BJ (cell line): ENCODE measurements at regions not wholly inside any gene's neighbourhood (a gene's known extent, or its start where the extent isn't known, plus 50 kb on each side); places are given as distances from the start of the nearest gene placed in this dataset.

ENCODE experiments used
- CTCF ChIA-PET: fragments of 350-600 bp; formaldehyde crosslinking; extraction: SDS; loops from one replicate; lab custom pipeline; 2021; ENCODE audit warnings: antibody characterized with exemption, inconsistent platforms; lab: Yijun Ruan, JAX
- POLR2A ChIA-PET: fragments of 300-600 bp; sonication (Branson Sonifier 250); formaldehyde crosslinking; extraction: SDS; loops from one replicate; lab custom pipeline; 2021; ENCODE audit warnings: antibody characterized with exemption; lab: Charles Lee
- DNase-seq: peaks from one replicate; pipeline ENCODE4 v3.0.0-alpha.2; 2011; ENCODE audit warnings: low read depth
- H3K27me3 ChIP-seq: 2 replicates; pipeline ENCODE4 v1.6.0; 2011; ENCODE audit warnings: low read length; ENCODE audit not compliant: control insufficient read depth, insufficient read depth
- H3K36me3 ChIP-seq: 2 replicates; pipeline ENCODE4 v1.5.1; 2011; ENCODE audit warnings: low read length; ENCODE audit not compliant: control insufficient read depth, insufficient read depth
- H3K4me3 ChIP-seq: 2 replicates; pipeline ENCODE4 v1.5.1; 2011; ENCODE audit warnings: low read depth, mild to moderate bottlenecking, control low read depth, low read length
- TF ChIP-seq, protein P1 (sequence below): IDR thresholded peaks from 2 replicates; pipeline ENCODE4 v1.5.1; 2011; ENCODE audit warnings: low read depth, mild to moderate bottlenecking, control low read depth, inconsistent platforms, low read length, moderate library complexity; ENCODE audit not compliant: insufficient read depth

DNA sequence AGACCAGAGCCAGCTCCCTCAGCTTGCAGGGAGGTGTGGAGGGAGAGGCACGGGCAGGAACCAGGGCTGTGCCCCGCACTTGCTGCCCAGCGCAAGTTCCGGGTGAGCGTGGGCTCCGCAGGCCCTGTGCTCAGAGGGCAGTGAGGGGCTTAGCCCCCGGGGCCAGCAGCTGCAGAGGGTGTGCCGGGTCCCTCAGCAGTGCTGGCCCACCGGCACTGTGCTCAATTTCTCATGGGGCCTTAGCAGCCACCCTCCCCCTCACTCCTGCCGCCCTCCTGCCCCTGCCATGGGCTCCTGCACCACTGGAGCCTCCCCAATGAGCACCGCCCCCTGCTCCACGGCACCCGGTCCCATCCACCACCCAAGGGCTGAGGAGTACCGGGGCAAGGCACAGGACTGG is 104.6 kb upstream of the SRD5A3 start:
- H3K4me3 ChIP-seq: no peak overlapping the region
- ChIA-PET POLR2A (no interaction called here), CTCF (interaction anchor here (1.7 kb wide), 1 partner anchor 9 kb away, joined by 7 read pairs; no protein-coding TSS in a partner anchor)
- H3K36me3 ChIP-seq: no peaks in the 10 kb centered on the region
- no peaks in the 10 kb centered on the region for H3K27me3 ChIP-seq
- TF ChIP-seq, protein P1, sequence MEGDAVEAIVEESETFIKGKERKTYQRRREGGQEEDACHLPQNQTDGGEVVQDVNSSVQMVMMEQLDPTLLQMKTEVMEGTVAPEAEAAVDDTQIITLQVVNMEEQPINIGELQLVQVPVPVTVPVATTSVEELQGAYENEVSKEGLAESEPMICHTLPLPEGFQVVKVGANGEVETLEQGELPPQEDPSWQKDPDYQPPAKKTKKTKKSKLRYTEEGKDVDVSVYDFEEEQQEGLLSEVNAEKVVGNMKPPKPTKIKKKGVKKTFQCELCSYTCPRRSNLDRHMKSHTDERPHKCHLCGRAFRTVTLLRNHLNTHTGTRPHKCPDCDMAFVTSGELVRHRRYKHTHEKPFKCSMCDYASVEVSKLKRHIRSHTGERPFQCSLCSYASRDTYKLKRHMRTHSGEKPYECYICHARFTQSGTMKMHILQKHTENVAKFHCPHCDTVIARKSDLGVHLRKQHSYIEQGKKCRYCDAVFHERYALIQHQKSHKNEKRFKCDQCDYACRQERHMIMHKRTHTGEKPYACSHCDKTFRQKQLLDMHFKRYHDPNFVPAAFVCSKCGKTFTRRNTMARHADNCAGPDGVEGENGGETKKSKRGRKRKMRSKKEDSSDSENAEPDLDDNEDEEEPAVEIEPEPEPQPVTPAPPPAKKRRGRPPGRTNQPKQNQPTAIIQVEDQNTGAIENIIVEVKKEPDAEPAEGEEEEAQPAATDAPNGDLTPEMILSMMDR: no peak
- DNase-seq: no peak

DNA sequence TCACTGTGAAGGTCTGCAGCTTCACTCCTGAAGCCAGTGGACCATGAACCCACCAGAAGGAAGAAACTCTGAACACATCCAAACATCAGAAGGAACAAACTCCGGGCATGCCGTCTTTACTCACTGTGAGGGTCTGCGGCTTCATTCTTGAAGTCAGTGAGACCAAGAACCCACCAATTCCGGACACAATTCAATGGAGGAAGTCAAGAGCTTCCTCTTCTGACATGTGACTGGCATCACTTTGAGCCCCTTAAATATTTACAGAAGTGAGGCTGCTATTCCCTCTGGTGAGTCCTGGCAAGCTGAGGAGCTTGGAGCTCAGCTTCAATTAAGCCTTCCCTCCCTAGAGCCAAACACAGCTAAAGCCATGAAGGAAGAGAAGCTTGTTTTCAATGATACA is 103.5 kb upstream of the SRD5A3 start:
- no peak for DNase-seq
- Histone ChIP-seq H3K36me3 (no peaks in the 10 kb centered on the region), H3K4me3 (no peak overlapping the region), H3K27me3 (no peaks in the 10 kb centered on the region)
- ChIA-PET CTCF (interaction anchor here (1.7 kb wide), 1 partner anchor 8 kb away, joined by 7 read pairs; no protein-coding TSS in a partner anchor), POLR2A (no interaction called here)
- TF ChIP-seq, protein P1: no peak

DNA sequence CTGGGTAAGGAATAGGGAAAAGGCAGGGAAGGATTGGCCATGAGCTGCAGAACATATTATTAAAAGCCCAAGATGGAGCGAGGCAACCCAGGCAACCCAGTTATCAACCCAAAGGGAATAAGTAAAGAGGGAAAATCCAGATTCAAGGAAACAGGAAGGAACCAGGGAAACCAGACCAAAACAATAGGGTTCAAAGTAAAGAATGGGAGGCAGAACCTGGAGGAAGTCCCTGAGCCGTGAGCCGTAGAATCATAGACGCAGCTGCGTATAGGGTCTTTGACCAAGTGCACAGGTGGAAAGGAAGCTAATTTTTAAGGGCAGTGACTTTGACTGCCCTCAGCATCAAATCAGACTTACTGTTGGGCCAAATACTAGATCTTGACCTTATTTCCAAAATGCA is 98.5 kb upstream of the SRD5A3 start:
- ChIA-PET POLR2A (no interaction called here), CTCF (no interaction called here)
- DNase-seq: no peak
- Histone ChIP-seq H3K36me3 (no peaks in the 10 kb centered on the region), H3K4me3 (no peak overlapping the region), H3K27me3 (no peaks in the 10 kb centered on the region)
- TF ChIP-seq, protein P1: no peak

DNA sequence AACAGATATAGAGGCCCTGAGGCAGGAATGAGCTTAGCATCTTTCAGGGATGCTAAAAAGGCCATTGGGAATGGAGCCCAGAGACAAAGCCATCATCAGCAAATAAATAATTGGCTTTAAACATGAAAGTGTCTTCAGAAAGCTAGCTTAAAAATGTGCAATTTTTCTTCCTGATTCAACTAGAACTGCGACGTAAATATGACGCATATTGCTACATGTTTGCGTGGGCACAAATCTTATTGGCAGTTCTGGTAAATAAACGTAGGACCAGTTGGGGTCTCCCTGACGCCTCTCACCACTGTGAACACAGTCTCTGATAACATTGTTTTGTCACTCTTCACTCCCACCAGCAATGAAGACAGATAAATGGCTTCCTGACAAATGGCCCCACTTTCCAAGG is 97.3 kb upstream of the SRD5A3 start:
- Histone ChIP-seq H3K27me3 (no peaks in the 10 kb centered on the region), H3K4me3 (no peak overlapping the region), H3K36me3 (no peaks in the 10 kb centered on the region)
- ChIA-PET POLR2A (no interaction called here), CTCF (interaction anchor here (0.6 to 1.4 kb wide), 2 partner anchors 277 to 642 kb away, joined by 3 read pairs; no protein-coding TSS in a partner anchor)
- DNase-seq: no peak
- TF ChIP-seq, protein P1: no peak

DNA sequence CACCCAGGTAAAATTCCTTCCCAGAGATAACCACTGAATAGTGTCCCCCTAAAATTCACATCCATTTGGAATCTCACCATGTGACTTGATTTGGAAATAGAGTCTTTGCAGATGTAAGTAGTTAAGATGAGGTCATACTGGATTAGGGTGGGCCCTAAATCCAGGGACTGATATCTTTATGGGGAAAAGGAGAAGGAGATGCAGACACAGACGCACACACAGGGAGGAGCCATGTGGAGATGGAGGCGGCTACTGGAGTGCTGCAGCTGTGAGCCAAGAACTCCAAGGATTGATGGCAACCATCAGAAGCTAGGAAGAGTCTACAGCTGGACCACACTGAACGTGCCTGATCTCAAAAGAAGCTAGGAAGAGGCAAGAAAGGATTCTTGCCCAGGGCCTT is 96.6 kb upstream of the SRD5A3 start:
- ChIA-PET CTCF (no interaction called here), POLR2A (no interaction called here)
- no peak for DNase-seq
- Histone ChIP-seq H3K36me3 (no peaks in the 10 kb centered on the region), H3K27me3 (no peaks in the 10 kb centered on the region), H3K4me3 (no peak overlapping the region)
- TF ChIP-seq, protein P1: no peak
